ENCODE measurements at regions not wholly inside any gene's neighbourhood (a gene's known extent, or its start where the extent isn't known, plus 50 kb on each side); places are given as distances from the start of the nearest gene placed in this dataset.

DNA sequence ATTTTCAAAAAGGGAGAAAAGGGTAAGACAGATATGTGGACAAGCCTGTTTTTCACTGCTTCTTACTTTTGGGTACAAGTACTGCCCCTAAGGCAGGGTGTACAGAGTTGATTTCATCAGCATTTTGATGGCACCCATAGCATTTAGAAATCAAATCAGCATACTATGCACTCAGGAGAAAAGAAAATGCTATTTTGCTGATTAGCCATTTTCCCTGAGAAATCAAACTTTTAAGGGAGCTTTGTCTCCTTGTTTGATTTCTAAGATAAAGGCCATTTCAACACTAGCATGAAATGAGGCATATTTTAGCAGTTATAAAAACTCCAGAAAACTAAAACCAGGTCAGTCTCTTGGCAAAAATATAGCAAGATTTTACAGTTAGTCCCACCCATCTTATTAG is 2269.4 kb upstream of the WWC1 start:
- TF ChIP-seq, protein P1, sequence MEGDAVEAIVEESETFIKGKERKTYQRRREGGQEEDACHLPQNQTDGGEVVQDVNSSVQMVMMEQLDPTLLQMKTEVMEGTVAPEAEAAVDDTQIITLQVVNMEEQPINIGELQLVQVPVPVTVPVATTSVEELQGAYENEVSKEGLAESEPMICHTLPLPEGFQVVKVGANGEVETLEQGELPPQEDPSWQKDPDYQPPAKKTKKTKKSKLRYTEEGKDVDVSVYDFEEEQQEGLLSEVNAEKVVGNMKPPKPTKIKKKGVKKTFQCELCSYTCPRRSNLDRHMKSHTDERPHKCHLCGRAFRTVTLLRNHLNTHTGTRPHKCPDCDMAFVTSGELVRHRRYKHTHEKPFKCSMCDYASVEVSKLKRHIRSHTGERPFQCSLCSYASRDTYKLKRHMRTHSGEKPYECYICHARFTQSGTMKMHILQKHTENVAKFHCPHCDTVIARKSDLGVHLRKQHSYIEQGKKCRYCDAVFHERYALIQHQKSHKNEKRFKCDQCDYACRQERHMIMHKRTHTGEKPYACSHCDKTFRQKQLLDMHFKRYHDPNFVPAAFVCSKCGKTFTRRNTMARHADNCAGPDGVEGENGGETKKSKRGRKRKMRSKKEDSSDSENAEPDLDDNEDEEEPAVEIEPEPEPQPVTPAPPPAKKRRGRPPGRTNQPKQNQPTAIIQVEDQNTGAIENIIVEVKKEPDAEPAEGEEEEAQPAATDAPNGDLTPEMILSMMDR (optimal IDR thresholded peaks at IDR 0.05 in 1 of 3, IDR thresholded peaks at IDR 0.05 in 1 of 3, conservative IDR thresholded peaks at IDR 0.05 in 1 of 3; ENCODE audit: extremely low read depth in 1 of 3, insufficient read depth in 2 of 3, low read length in 3 of 3): no peak
- no peak for TF ChIP-seq EZH2 (IDR thresholded peaks at IDR 0.05; ENCODE audit: low read length)

Measured in keratinocyte (primary cell).